ENCODE measurements at regions not wholly inside any gene's neighbourhood (a gene's known extent, or its start where the extent isn't known, plus 50 kb on each side); places are given as distances from the start of the nearest gene placed in this dataset.

DNA sequence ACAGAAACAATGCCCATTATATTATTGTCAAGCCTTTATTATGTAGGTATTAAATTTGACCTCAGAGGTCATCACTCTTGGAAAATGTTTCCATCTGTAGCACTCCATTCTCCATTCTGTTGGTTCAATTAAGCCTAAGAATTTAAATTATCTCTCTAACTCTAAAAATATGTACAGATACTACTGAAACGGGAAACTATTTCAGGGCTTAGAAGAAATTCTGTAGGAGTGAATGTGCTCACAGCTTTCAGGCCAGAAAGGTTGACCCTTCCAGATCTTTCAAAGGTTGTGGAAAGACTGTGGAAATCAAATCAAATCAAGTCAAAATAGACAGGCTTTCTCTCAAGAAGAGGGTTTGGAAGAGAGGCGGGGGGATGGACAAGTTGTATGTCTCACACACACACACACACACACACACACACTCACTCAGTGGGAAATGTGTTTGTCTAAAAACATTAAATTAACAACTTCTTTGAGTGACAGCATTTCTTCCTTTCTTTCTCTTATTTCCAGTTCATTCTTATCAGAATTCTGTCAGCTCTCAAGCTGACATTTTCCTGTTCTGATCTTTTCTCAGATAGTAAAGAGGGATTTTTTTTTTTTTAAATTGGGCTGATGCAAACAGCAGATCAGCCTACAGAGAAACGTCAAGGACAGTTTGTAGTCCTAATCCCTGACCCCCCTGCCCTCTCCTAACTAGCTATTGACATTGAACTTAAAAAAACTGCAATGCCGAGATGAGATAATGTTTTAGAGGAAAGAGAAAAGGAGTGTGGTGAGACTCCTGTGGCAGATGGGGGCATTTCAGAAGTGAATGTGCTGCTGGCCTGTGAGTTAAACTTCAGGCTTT, 139.0 kb upstream of the ZFHX3 start:
- POLR2A ChIA-PET, result no interaction called here
- in situ Hi-C loops (cut with HindIII; ENCODE audit: extremely low pct_ligation_motif_present, low pct_unique_long_range_greater_than_20kb), result loop anchor here (25.0 kb wide), 1 partner anchor 675 kb away; no protein-coding TSS in a partner anchor
- H2AFZ ChIP-seq (ENCODE audit: low read length), result no peak overlapping the region
- TF ChIP-seq ZNF781 (CRISPR knock-in tag; IDR thresholded peaks at IDR 0.05; ENCODE audit: borderline replicate concordance, not compliant biosample characterization), result no peak
- TF ChIP-seq TGIF2 (CRISPR knock-in tag; IDR thresholded peaks at IDR 0.05), result no peak
- no peak for TF ChIP-seq ZNF124 (CRISPR knock-in tag; IDR thresholded peaks at IDR 0.05)
- TF ChIP-seq, protein P1, sequence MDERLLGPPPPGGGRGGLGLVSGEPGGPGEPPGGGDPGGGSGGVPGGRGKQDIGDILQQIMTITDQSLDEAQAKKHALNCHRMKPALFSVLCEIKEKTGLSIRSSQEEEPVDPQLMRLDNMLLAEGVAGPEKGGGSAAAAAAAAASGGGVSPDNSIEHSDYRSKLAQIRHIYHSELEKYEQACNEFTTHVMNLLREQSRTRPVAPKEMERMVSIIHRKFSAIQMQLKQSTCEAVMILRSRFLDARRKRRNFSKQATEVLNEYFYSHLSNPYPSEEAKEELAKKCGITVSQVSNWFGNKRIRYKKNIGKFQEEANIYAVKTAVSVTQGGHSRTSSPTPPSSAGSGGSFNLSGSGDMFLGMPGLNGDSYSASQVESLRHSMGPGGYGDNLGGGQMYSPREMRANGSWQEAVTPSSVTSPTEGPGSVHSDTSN (CRISPR knock-in tag; IDR thresholded peaks at IDR 0.05), result no peak
- TF ChIP-seq, protein P2, sequence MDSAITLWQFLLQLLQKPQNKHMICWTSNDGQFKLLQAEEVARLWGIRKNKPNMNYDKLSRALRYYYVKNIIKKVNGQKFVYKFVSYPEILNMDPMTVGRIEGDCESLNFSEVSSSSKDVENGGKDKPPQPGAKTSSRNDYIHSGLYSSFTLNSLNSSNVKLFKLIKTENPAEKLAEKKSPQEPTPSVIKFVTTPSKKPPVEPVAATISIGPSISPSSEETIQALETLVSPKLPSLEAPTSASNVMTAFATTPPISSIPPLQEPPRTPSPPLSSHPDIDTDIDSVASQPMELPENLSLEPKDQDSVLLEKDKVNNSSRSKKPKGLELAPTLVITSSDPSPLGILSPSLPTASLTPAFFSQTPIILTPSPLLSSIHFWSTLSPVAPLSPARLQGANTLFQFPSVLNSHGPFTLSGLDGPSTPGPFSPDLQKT (CRISPR knock-in tag; IDR thresholded peaks at IDR 0.05; ENCODE audit: borderline replicate concordance), result no peak
- no peak for TF ChIP-seq PCBP1 (IDR thresholded peaks at IDR 0.05; ENCODE audit: borderline replicate concordance, low read depth, low read length)
- TF ChIP-seq, protein P3, sequence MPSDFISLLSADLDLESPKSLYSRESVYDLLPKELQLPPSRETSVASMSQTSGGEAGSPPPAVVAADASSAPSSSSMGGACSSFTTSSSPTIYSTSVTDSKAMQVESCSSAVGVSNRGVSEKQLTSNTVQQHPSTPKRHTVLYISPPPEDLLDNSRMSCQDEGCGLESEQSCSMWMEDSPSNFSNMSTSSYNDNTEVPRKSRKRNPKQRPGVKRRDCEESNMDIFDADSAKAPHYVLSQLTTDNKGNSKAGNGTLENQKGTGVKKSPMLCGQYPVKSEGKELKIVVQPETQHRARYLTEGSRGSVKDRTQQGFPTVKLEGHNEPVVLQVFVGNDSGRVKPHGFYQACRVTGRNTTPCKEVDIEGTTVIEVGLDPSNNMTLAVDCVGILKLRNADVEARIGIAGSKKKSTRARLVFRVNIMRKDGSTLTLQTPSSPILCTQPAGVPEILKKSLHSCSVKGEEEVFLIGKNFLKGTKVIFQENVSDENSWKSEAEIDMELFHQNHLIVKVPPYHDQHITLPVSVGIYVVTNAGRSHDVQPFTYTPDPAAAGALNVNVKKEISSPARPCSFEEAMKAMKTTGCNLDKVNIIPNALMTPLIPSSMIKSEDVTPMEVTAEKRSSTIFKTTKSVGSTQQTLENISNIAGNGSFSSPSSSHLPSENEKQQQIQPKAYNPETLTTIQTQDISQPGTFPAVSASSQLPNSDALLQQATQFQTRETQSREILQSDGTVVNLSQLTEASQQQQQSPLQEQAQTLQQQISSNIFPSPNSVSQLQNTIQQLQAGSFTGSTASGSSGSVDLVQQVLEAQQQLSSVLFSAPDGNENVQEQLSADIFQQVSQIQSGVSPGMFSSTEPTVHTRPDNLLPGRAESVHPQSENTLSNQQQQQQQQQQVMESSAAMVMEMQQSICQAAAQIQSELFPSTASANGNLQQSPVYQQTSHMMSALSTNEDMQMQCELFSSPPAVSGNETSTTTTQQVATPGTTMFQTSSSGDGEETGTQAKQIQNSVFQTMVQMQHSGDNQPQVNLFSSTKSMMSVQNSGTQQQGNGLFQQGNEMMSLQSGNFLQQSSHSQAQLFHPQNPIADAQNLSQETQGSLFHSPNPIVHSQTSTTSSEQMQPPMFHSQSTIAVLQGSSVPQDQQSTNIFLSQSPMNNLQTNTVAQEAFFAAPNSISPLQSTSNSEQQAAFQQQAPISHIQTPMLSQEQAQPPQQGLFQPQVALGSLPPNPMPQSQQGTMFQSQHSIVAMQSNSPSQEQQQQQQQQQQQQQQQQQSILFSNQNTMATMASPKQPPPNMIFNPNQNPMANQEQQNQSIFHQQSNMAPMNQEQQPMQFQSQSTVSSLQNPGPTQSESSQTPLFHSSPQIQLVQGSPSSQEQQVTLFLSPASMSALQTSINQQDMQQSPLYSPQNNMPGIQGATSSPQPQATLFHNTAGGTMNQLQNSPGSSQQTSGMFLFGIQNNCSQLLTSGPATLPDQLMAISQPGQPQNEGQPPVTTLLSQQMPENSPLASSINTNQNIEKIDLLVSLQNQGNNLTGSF (CRISPR knock-in tag; IDR thresholded peaks at IDR 0.05), result no peak
- no peak for TF ChIP-seq HIVEP1 (CRISPR knock-in tag; IDR thresholded peaks at IDR 0.05)
- 0 out of 2 replicates have a peak, but pooled peaks have one; percentile 25 for TF ChIP-seq RXRB (CRISPR knock-in tag; IDR thresholded peaks at IDR 0.05; ENCODE audit: borderline replicate concordance)
- no peak for TF ChIP-seq ZNF234 (CRISPR knock-in tag; conservative IDR thresholded peaks at IDR 0.05)
- TF ChIP-seq CREM (IDR thresholded peaks at IDR 0.05), result no peak
- no peak for TF ChIP-seq CREM (CRISPR knock-in tag; IDR thresholded peaks at IDR 0.05)
- peak; percentile 50; the same call in 1 of the 2 replicates for TF ChIP-seq FOXA3 (CRISPR knock-in tag; IDR thresholded peaks at IDR 0.05)
- no peak for TF ChIP-seq ZNF382 (CRISPR knock-in tag; IDR thresholded peaks at IDR 0.05; ENCODE audit: borderline replicate concordance)
- TF ChIP-seq GABPA (IDR thresholded peaks at IDR 0.05; ENCODE audit: low read depth, low read length), result no peak
- no peak for TF ChIP-seq GABPA (CRISPR knock-in tag; IDR thresholded peaks at IDR 0.05; ENCODE audit: low read depth)
- TF ChIP-seq YY1 (IDR thresholded peaks at IDR 0.05; ENCODE audit: insufficient read depth, insufficient replicate concordance, low read depth, low read length), result no peak
- no peak for TF ChIP-seq TEAD2 (CRISPR knock-in tag; IDR thresholded peaks at IDR 0.05)

More for the DNA sequence above, 139.0 kb upstream of the ZFHX3 start:
- Histone ChIP-seq H3K4me1 (ENCODE audit: insufficient read depth, low read length) (peaks cover 19% of the 10 kb centered on the region), H3K27me3 (ENCODE audit: control insufficient read depth in 1 of 2, insufficient read depth in 2 of 2, low read length in 2 of 2) (peaks cover 3 to 24% of the 10 kb centered on the region in 2 experiments; a peak in 4 of 5 replicates), H3K9ac (ENCODE audit: insufficient read depth, low read depth, low read length) (no peak overlapping the region), H3K9me3 (ENCODE audit: low read length) (no peaks in the 10 kb centered on the region), H4K20me1 (ENCODE audit: insufficient read depth, low read length) (no peaks in the 10 kb centered on the region), H3K4me2 (ENCODE audit: low read depth, low read length) (no peak overlapping the region), H3K4me3 (replicated peaks in 1 of 3; ENCODE audit: insufficient read depth in 1 of 3, low read depth in 2 of 3, low read length in 3 of 3) (no peak overlapping the region), H3K36me3 (replicated peaks in 1 of 2; ENCODE audit: control insufficient read depth in 1 of 2, insufficient read depth in 2 of 2, low read length in 2 of 2) (no peaks in the 10 kb centered on the region), H3K79me2 (ENCODE audit: insufficient read depth, low read length) (no peaks in the 10 kb centered on the region), H3K27ac (ENCODE audit: extremely low read length, insufficient read depth, low read length) (no peak overlapping the region)
- CTCF ChIA-PET (ENCODE audit: low intra/inter-chr PET ratio, low total read pairs), result no interaction called here
- intact Hi-C loops (cut with micrococcal nuclease; ENCODE audit: unreplicated experiment), result no loop called here
- BruUV-seq (replicated peaks), result no TSS peak
- ATAC-seq, result peak; percentile 32; the same call in 2 of the 3 replicates
- 25% methylated on average over 4 of the region's 4 CpGs for WGBS (ENCODE audit: low lambda C conversion rate)
- FAIRE-seq, result peak; percentile 55
- peak; percentile 36 for DNase-seq (ENCODE audit: low spot score)

Data from HepG2 (cell line).